Peyer's patch (tissue), 4 donors: ENCODE measurements at regions not wholly inside any gene's neighbourhood (a gene's known extent, or its start where the extent isn't known, plus 50 kb on each side); places are given as distances from the start of the nearest gene placed in this dataset.

Source experiments
- POLR2A ChIP-seq, 2 donors: fragments of 450-650 bp; IDR thresholded peaks; one replicate each; pipeline ENCODE4 v1.5.1; 2017; ENCODE audit warnings: antibody characterized with exemption in 2 of 2, mild to moderate bottlenecking in 2 of 2, moderate library complexity in 2 of 2
- TF ChIP-seq, protein P1 (sequence below), 6 experiments: fragments of 450-650 bp in 4 of 6; fragments of 200-600 bp in 2 of 6; sonication (generic) in 1 of 6; IDR thresholded peaks; one replicate each; pipeline ENCODE4 v1.5.1; 2017 to 2019; ENCODE audit warnings: antibody characterized with exemption in 6 of 6, mild to moderate bottlenecking in 3 of 6, moderate library complexity in 1 of 6

DNA sequence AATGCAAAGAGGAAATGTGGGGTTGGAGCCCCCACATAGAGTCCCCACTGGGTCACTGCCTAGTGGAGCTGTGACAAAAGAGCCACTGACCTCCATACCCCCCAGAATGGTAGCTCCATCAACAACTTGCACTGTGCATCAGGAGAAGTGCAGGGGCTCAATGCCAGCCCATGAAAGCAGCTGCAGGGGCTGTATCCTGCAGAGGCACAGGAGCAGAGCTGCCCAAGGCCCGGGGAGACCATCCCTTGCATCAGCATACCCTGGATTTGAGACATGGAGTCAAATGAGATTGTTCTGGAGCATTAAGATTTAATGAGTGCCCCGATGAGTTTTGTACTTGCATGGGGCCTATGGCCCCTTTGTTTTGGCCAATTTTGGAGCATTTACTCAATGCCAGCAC, 1023.6 kb downstream of the VRK1 start:
- TF ChIP-seq POLR2A (IDR thresholded peaks at IDR 0.05): no peak
- TF ChIP-seq, protein P1, sequence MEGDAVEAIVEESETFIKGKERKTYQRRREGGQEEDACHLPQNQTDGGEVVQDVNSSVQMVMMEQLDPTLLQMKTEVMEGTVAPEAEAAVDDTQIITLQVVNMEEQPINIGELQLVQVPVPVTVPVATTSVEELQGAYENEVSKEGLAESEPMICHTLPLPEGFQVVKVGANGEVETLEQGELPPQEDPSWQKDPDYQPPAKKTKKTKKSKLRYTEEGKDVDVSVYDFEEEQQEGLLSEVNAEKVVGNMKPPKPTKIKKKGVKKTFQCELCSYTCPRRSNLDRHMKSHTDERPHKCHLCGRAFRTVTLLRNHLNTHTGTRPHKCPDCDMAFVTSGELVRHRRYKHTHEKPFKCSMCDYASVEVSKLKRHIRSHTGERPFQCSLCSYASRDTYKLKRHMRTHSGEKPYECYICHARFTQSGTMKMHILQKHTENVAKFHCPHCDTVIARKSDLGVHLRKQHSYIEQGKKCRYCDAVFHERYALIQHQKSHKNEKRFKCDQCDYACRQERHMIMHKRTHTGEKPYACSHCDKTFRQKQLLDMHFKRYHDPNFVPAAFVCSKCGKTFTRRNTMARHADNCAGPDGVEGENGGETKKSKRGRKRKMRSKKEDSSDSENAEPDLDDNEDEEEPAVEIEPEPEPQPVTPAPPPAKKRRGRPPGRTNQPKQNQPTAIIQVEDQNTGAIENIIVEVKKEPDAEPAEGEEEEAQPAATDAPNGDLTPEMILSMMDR (IDR thresholded peaks at IDR 0.05): no peak
